H1 (cell line): ENCODE measurements at regions not wholly inside any gene's neighbourhood (a gene's known extent, or its start where the extent isn't known, plus 50 kb on each side); places are given as distances from the start of the nearest gene placed in this dataset.

Source experiments
- CTCF ChIA-PET: fragments of 300-600 bp; sonication (Branson Sonifier 250); formaldehyde crosslinking; loops from one replicate; lab custom pipeline; 2021; ENCODE audit not compliant: partially characterized antibody; lab: Charles Lee
- POLR2A ChIA-PET: fragments of 300-600 bp; sonication (Branson Sonifier 250); formaldehyde crosslinking; loops from one replicate; lab custom pipeline; 2021; ENCODE audit warnings: inconsistent platforms; ENCODE audit not compliant: partially characterized antibody; lab: Charles Lee
- DNase-seq, 2 experiments: peaks; one replicate each; pipeline versions ENCODE4 v3.0.0 to v3.0.0-alpha.2; 2010 to 2022; ENCODE audit warnings: low spot score in 2 of 2, low read depth in 1 of 2, mixed read lengths in 1 of 2
- FAIRE-seq: peaks from 2 replicates; lab custom pipeline; 2011; peaks lifted over from hg19 to GRCh38; lab: Jason Lieb, UNC
- H2AFZ ChIP-seq: 2 replicates; pipeline ENCODE4 v1.8.1; 2012; ENCODE audit warnings: low read length, inconsistent platforms
- H2AK5ac ChIP-seq: 2 replicates; pipeline ENCODE4 v1.6.1; 2013; ENCODE audit warnings: low read depth, low read length
- H2BK120ac ChIP-seq: replicated peaks from 2 replicates; pipeline ENCODE3; 2013; ENCODE audit warnings: low read depth, low read length, inconsistent platforms
- H2BK12ac ChIP-seq: 2 replicates; pipeline ENCODE4 v1.6.1; 2013; ENCODE audit warnings: low read depth, low read length
- H2BK15ac ChIP-seq: 2 replicates; pipeline ENCODE4 v1.6.1; 2013; ENCODE audit warnings: low read length
- H2BK20ac ChIP-seq: 2 replicates; pipeline ENCODE4 v1.6.1; 2013; ENCODE audit warnings: low read length
- H2BK5ac ChIP-seq: 2 replicates; pipeline ENCODE4 v1.6.1; 2013; ENCODE audit warnings: low read depth, low read length
- H3K14ac ChIP-seq: 2 replicates; pipeline ENCODE4 v1.6.1; 2013; ENCODE audit warnings: inconsistent platforms; ENCODE audit not compliant: insufficient read length
- H3K18ac ChIP-seq: 2 replicates; pipeline ENCODE4 v1.6.1; 2013; ENCODE audit warnings: low read length; ENCODE audit errors: extremely low read depth
- H3K23ac ChIP-seq: 2 replicates; pipeline ENCODE4 v1.6.1; 2013; ENCODE audit warnings: inconsistent platforms; ENCODE audit not compliant: insufficient read length
- H3K23me2 ChIP-seq: 2 replicates; pipeline ENCODE4 v1.6.1; 2013; ENCODE audit warnings: low read depth, low read length
- H3K27ac ChIP-seq: 2 replicates; pipeline ENCODE4 v1.6.1; 2011; ENCODE audit warnings: low read depth, low read length, inconsistent platforms
- H3K27me3 ChIP-seq, 4 experiments: replicated peaks in 1 of 4; 1 replicate in 1 of 4; 2 replicates in 3 of 4; pipeline versions ENCODE4 v1.6.1 to v1.8.1; 2011 to 2013; ENCODE audit warnings: low read length in 3 of 4, mild to moderate bottlenecking in 3 of 4, inconsistent platforms in 2 of 4, mixed read lengths in 2 of 4, moderate library complexity in 1 of 4; ENCODE audit not compliant: control insufficient read depth in 3 of 4, insufficient read depth in 3 of 4; ENCODE audit errors: extremely low read depth in 1 of 4
- H3K36me3 ChIP-seq, 4 experiments: 2 replicates each; pipeline versions ENCODE4 v1.6.1 to v1.8.1; 2011 to 2013; ENCODE audit warnings: mild to moderate bottlenecking in 4 of 4, low read length in 3 of 4, moderate library complexity in 2 of 4, control low read depth in 1 of 4, inconsistent platforms in 1 of 4; ENCODE audit not compliant: insufficient read depth in 4 of 4, control insufficient read depth in 2 of 4
- H3K4ac ChIP-seq: replicated peaks from 2 replicates; pipeline ENCODE3; 2013; ENCODE audit warnings: low read length, low read depth, mixed read lengths, inconsistent platforms; ENCODE audit not compliant: insufficient read length
- H3K4me1 ChIP-seq, 4 experiments: replicated peaks in 1 of 4; 1 replicate in 1 of 4; 2 replicates in 3 of 4; pipeline versions ENCODE4 v1.6.1 to v1.8.1; 2011 to 2013; ENCODE audit warnings: low read length in 3 of 4, inconsistent platforms in 2 of 4, mixed read lengths in 1 of 4; ENCODE audit not compliant: insufficient read depth in 4 of 4, control insufficient read depth in 3 of 4
- H3K4me2 ChIP-seq, 2 experiments: 2 replicates each; pipeline versions ENCODE4 v1.6.1 to v1.8.1; 2011 to 2013; ENCODE audit warnings: low read depth in 2 of 2, low read length in 2 of 2, control low read depth in 1 of 2, inconsistent platforms in 1 of 2, mild to moderate bottlenecking in 1 of 2; ENCODE audit not compliant: insufficient read depth in 1 of 2
- H3K4me3 ChIP-seq, 4 experiments: fragments of 200-600, 300-600 bp in 1 of 4; sonication (generic), shearing (Covaris generic), sonication (Bioruptor Twin) in 1 of 4; 2 replicates each; pipeline versions ENCODE4 v1.5.1 to v1.8.1; 2011 to 2016; ENCODE audit warnings: low read length in 4 of 4, low read depth in 3 of 4, control low read depth in 2 of 4, inconsistent platforms in 2 of 4, mild to moderate bottlenecking in 2 of 4, mixed read lengths in 1 of 4, moderate library complexity in 1 of 4; ENCODE audit not compliant: insufficient read depth in 2 of 4; ENCODE audit errors: extremely low read depth in 1 of 4
- H3K56ac ChIP-seq: replicated peaks from 2 replicates; pipeline ENCODE3; 2013; ENCODE audit warnings: low read depth, mild to moderate bottlenecking, mixed read lengths, low read length, inconsistent platforms; ENCODE audit not compliant: insufficient read length
- H3K79me1 ChIP-seq: 2 replicates; pipeline ENCODE4 v1.6.1; 2013; ENCODE audit warnings: low read depth, low read length, control low read depth
- H3K79me2 ChIP-seq, 2 experiments: 2 replicates each; pipeline versions ENCODE4 v1.6.1 to v1.8.1; 2012 to 2013; ENCODE audit warnings: low read length in 2 of 2, mild to moderate bottlenecking in 2 of 2, inconsistent platforms in 1 of 2; ENCODE audit not compliant: insufficient read depth in 2 of 2, control insufficient read depth in 1 of 2
- H3K9ac ChIP-seq, 4 experiments: replicated peaks in 1 of 4; 1 replicate in 1 of 4; 2 replicates in 3 of 4; pipeline versions ENCODE4 v1.6.1 to v1.8.1; 2011 to 2013; ENCODE audit warnings: low read depth in 3 of 4, low read length in 3 of 4, control low read depth in 2 of 4, mild to moderate bottlenecking in 2 of 4, moderate library complexity in 2 of 4, inconsistent platforms in 1 of 4; ENCODE audit errors: extremely low read depth in 1 of 4
- H3K9me3 ChIP-seq, 2 experiments: 2 replicates each; pipeline versions ENCODE4 v1.6.1 to v1.8.1; 2012 to 2013; ENCODE audit warnings: mild to moderate bottlenecking in 2 of 2, moderate library complexity in 2 of 2, control low read depth in 1 of 2, inconsistent platforms in 1 of 2, low read depth in 1 of 2, low read length in 1 of 2, mixed read lengths in 1 of 2; ENCODE audit not compliant: insufficient read depth in 2 of 2
- H4K20me1 ChIP-seq, 2 experiments: replicated peaks in 1 of 2; 2 replicates each; pipeline versions ENCODE3 to v1.8.1; 2011 to 2013; ENCODE audit warnings: inconsistent platforms in 2 of 2, low read length in 2 of 2, mild to moderate bottlenecking in 1 of 2; ENCODE audit not compliant: insufficient read depth in 2 of 2, control insufficient read depth in 1 of 2
- H4K5ac ChIP-seq: 2 replicates; pipeline ENCODE4 v1.6.1; 2013; ENCODE audit warnings: low read length, low read depth, mixed read lengths, inconsistent platforms; ENCODE audit not compliant: insufficient read length
- H4K8ac ChIP-seq: 2 replicates; pipeline ENCODE4 v1.8.0; 2013; ENCODE audit warnings: mild to moderate bottlenecking, moderate library complexity, low read length, inconsistent platforms; ENCODE audit not compliant: insufficient read depth; ENCODE audit errors: extremely low read depth
- H4K91ac ChIP-seq: replicated peaks from 2 replicates; pipeline ENCODE3; 2013; ENCODE audit warnings: low read length, mixed read lengths, inconsistent platforms; ENCODE audit not compliant: insufficient read length
- ASH2L ChIP-seq: fragments of 200-600, 300-600 bp; sonication (generic); IDR thresholded peaks from one replicate; pipeline ENCODE4 v1.7.1; 2017; ENCODE audit warnings: low read length
- EGR1 ChIP-seq: IDR thresholded peaks from 2 replicates; pipeline ENCODE4 v1.6.1; 2011; ENCODE audit warnings: low read depth, low read length, borderline replicate concordance
- FOSL1 ChIP-seq: IDR thresholded peaks from 2 replicates; pipeline ENCODE4 v1.6.1; 2011; ENCODE audit warnings: mild to moderate bottlenecking, low read depth, low read length, moderate library complexity; ENCODE audit not compliant: insufficient read depth
- GABPA ChIP-seq: IDR thresholded peaks from 2 replicates; pipeline ENCODE4 v1.6.1; 2011; ENCODE audit warnings: mild to moderate bottlenecking, low read length, moderate library complexity, borderline replicate concordance; ENCODE audit not compliant: insufficient read depth
- GTF2F1 ChIP-seq: IDR thresholded peaks from 2 replicates; pipeline ENCODE4 v1.6.1; 2012; ENCODE audit warnings: low read depth, low read length, improper control_type of control experiment, borderline replicate concordance
- PHF8 ChIP-seq: fragments of 200-600 bp; sonication (generic); conservative IDR thresholded peaks from 2 replicates; pipeline ENCODE4 v1.7.1; 2012; ENCODE audit warnings: low read depth, mild to moderate bottlenecking, inconsistent platforms, low read length, moderate library complexity
- RAD21 ChIP-seq, 2 experiments: IDR thresholded peaks in 1 of 2; conservative IDR thresholded peaks in 1 of 2; 2 replicates each; pipeline ENCODE4 v1.6.1; 2011; ENCODE audit warnings: low read depth in 2 of 2, low read length in 2 of 2, improper control_type of control experiment in 1 of 2, inconsistent platforms in 1 of 2, mild to moderate bottlenecking in 1 of 2, moderate library complexity in 1 of 2
- RBBP5 ChIP-seq: IDR thresholded peaks from 2 replicates; pipeline ENCODE4 v1.7.1; 2012; ENCODE audit warnings: low read depth, mild to moderate bottlenecking, inconsistent platforms, low read length, moderate library complexity, borderline replicate concordance
- ZNF274 ChIP-seq: IDR thresholded peaks from 2 replicates; pipeline ENCODE4 v1.7.0; 2012; ENCODE audit warnings: low read length, borderline replicate concordance; ENCODE audit errors: extremely low read depth
- WGBS, 2 experiments: shearing (Covaris generic) in 1 of 2; methylation state at CpG; one replicate each; pipeline versions ENCODE4 v1.1.6 to v1.1.7; 2013 to 2015; ENCODE audit warnings: low lambda C conversion rate in 2 of 2, mixed read lengths in 2 of 2, inconsistent platforms in 1 of 2, low coverage in 1 of 2, missing lambda C conversion rate in 1 of 2; ENCODE audit not compliant: insufficient replicate concordance in 2 of 2, insufficient coverage in 1 of 2, insufficient read length in 1 of 2; ENCODE audit errors: extremely low coverage in 1 of 2, missing lambda C conversion rate in 1 of 2; 5-methylcytosine and 5-hydroxymethylcytosine counted together

DNA sequence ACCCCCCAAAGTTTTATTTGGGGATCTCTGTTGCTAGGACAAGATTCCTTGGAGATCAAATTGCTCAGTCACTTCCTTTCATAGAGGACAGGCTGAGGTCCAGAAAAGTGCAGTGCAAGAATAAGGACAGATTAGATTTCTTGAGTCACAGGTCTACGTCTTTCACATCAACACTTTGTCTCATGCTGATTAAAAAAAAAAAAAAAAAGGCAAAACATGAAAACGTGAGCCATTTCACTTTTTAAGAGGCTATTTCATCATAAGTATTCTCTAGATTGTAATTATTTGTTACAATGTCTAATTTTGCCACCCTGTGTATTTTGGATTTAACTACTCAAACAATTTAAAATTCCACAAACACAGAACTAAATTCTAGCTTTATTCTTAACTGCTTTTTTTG, 647.0 kb downstream of the TRAM1L1 start:
- FAIRE-seq (no peak), DNase-seq (no peak)
- Histone ChIP-seq H4K8ac (no peak overlapping the region), H2BK20ac (no peak overlapping the region), H3K79me1 (no peaks in the 10 kb centered on the region), H3K4ac (no peak overlapping the region), H3K56ac (no peak overlapping the region), H3K36me3 (no peaks in the 10 kb centered on the region), H3K27ac (no peak overlapping the region), H3K14ac (no peak overlapping the region), H3K27me3 (no peaks in the 10 kb centered on the region), H3K79me2 (no peaks in the 10 kb centered on the region), H3K23me2 (no peaks in the 10 kb centered on the region), H3K4me2 (no peak overlapping the region), H4K91ac (no peak overlapping the region), H2AFZ (no peak overlapping the region), H3K18ac (no peak overlapping the region), H4K20me1 (no peaks in the 10 kb centered on the region), H3K4me1 (no peaks in the 10 kb centered on the region), H2BK12ac (no peak overlapping the region), H3K4me3 (no peak overlapping the region), H2BK15ac (no peak overlapping the region), H3K9me3 (no peaks in the 10 kb centered on the region), H3K23ac (no peak overlapping the region), H2AK5ac (no peak overlapping the region), H2BK120ac (no peak overlapping the region), H2BK5ac (no peak overlapping the region), H3K9ac (no peak overlapping the region), H4K5ac (no peak overlapping the region)
- POLR2A ChIA-PET = no interaction called here
- 93% methylated on average over 2 of the region's 2 CpGs; no CpG with 5 or more reads in 1 of the 2 experiments for WGBS, 2 experiments
- no peak for TF ChIP-seq GABPA
- TF ChIP-seq EGR1 = no peak
- TF ChIP-seq FOSL1 = no peak
- TF ChIP-seq PHF8 = no peak
- TF ChIP-seq GTF2F1 = no peak
- no peak for TF ChIP-seq ZNF274
- no peak for TF ChIP-seq RAD21 (IDR thresholded peaks at IDR 0.05 in 1 of 2, conservative IDR thresholded peaks at IDR 0.05 in 1 of 2; ENCODE audit: low read depth in 2 of 2, low read length in 2 of 2)
- TF ChIP-seq RBBP5 = no peak
- no peak for TF ChIP-seq ASH2L
- CTCF ChIA-PET = interaction anchor here (0.6 to 0.7 kb wide), 2 partner anchors 72 to 274 kb away, joined by 3 read pairs; no protein-coding TSS in a partner anchor
